ENCODE measurements at regions not wholly inside any gene's neighbourhood (a gene's known extent, or its start where the extent isn't known, plus 50 kb on each side); places are given as distances from the start of the nearest gene placed in this dataset.

- no peaks in the 10 kb centered on the region for H3K27me3 ChIP-seq
- H3K36me3 ChIP-seq, result no peaks in the 10 kb centered on the region
- H3K9ac ChIP-seq, result no peak overlapping the region
- H3K4me1 ChIP-seq, result no peaks in the 10 kb centered on the region
- H3K9me3 Mint-ChIP-seq, result no peaks in the 10 kb centered on the region
- peaks cover 5% of the 10 kb centered on the region for H3K27me3 Mint-ChIP-seq (ENCODE audit: insufficient read depth, low read depth)
- no peaks in the 10 kb centered on the region for H3K4me1 Mint-ChIP-seq
- H2AFZ ChIP-seq (replicated peaks), result no peak overlapping the region
- H3K27ac Mint-ChIP-seq, result no peak overlapping the region
- no peaks in the 10 kb centered on the region for H3F3A ChIP-seq (ENCODE audit: low read depth)
- TF ChIP-seq, protein P1, sequence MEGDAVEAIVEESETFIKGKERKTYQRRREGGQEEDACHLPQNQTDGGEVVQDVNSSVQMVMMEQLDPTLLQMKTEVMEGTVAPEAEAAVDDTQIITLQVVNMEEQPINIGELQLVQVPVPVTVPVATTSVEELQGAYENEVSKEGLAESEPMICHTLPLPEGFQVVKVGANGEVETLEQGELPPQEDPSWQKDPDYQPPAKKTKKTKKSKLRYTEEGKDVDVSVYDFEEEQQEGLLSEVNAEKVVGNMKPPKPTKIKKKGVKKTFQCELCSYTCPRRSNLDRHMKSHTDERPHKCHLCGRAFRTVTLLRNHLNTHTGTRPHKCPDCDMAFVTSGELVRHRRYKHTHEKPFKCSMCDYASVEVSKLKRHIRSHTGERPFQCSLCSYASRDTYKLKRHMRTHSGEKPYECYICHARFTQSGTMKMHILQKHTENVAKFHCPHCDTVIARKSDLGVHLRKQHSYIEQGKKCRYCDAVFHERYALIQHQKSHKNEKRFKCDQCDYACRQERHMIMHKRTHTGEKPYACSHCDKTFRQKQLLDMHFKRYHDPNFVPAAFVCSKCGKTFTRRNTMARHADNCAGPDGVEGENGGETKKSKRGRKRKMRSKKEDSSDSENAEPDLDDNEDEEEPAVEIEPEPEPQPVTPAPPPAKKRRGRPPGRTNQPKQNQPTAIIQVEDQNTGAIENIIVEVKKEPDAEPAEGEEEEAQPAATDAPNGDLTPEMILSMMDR (IDR thresholded peaks at IDR 0.05), result no peak
- no peak for TF ChIP-seq EZH2phosphoT487 (IDR thresholded peaks at IDR 0.05)
- no peak for TF ChIP-seq EZH2 (IDR thresholded peaks at IDR 0.05)
- H3K4me3 Mint-ChIP-seq, result no peak overlapping the region
- H3K4me2 ChIP-seq, result no peak overlapping the region
- H3K4me3 ChIP-seq, result no peak overlapping the region
- no peaks in the 10 kb centered on the region for H3K36me3 Mint-ChIP-seq
- no peaks in the 10 kb centered on the region for H3K79me2 ChIP-seq (ENCODE audit: low read depth)
- no peak overlapping the region for H3K27ac ChIP-seq
- DNase-seq (ENCODE audit: low spot score), result no peak
- no peaks in the 10 kb centered on the region for H4K20me1 ChIP-seq (ENCODE audit: low read depth)
- H3K9me3 ChIP-seq (ENCODE audit: low read depth), result no peaks in the 10 kb centered on the region
Observed at GRCh38 chr2:185384822-185385560, 353.6 kb upstream of the FSIP2 start.

DNA sequence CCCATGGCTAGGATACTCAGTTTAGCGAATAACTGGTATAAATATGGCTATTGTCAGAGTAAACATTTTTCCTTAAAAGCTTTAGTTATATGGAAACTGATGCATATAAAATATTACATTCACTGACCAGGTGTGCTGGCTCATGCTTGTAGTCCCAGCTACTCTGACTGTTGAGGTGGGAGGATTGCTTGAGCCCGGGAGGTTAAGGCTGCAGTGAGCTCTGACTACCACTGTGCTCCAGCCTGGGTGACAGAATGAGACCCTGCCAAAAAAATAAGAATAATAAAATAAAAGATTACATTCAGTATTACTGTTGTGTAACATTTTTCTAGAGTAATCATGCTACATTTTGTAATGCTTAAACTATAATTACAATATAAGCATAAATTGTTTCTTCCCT is 350.4 kb upstream of the FSIP2 start:
- Histone ChIP-seq H4K20me1 (ENCODE audit: low read depth) (no peaks in the 10 kb centered on the region), H3F3A (ENCODE audit: low read depth) (no peaks in the 10 kb centered on the region), H3K36me3 (no peaks in the 10 kb centered on the region)

GRCh38 chr2:185391543-185391942 is 347.1 kb upstream of the FSIP2 start:
- H3K27me3 Mint-ChIP-seq (ENCODE audit: insufficient read depth, low read depth), result peaks cover 4% of the 10 kb centered on the region
- Histone ChIP-seq H3K27me3 (no peaks in the 10 kb centered on the region), H3K9me3 (ENCODE audit: low read depth) (no peaks in the 10 kb centered on the region), H2AFZ (replicated peaks) (no peak overlapping the region), H3F3A (ENCODE audit: low read depth) (no peaks in the 10 kb centered on the region), H3K79me2 (ENCODE audit: low read depth) (no peaks in the 10 kb centered on the region), H3K4me2 (no peak overlapping the region), H3K4me1 (no peaks in the 10 kb centered on the region), H3K9ac (no peak overlapping the region), H3K36me3 (no peaks in the 10 kb centered on the region), H3K4me3 (no peak overlapping the region), H4K20me1 (ENCODE audit: low read depth) (no peaks in the 10 kb centered on the region), H3K27ac (no peak overlapping the region)
- no peaks in the 10 kb centered on the region for H3K4me1 Mint-ChIP-seq
- DNase-seq (ENCODE audit: low spot score), result no peak
- H3K9me3 Mint-ChIP-seq, result no peaks in the 10 kb centered on the region
- no peaks in the 10 kb centered on the region for H3K36me3 Mint-ChIP-seq
- no peak overlapping the region for H3K27ac Mint-ChIP-seq
- TF ChIP-seq EZH2phosphoT487 (IDR thresholded peaks at IDR 0.05) (no peak), EZH2 (IDR thresholded peaks at IDR 0.05) (no peak)
- TF ChIP-seq, protein P1 (IDR thresholded peaks at IDR 0.05), result no peak
- H3K4me3 Mint-ChIP-seq, result no peak overlapping the region

More for the DNA sequence above, 350.4 kb upstream of the FSIP2 start:
- no peak for TF ChIP-seq EZH2 (IDR thresholded peaks at IDR 0.05)
- TF ChIP-seq EZH2phosphoT487 (IDR thresholded peaks at IDR 0.05), result no peak
- TF ChIP-seq, protein P1 (IDR thresholded peaks at IDR 0.05), result no peak
- Mint-ChIP-seq H3K9me3 (no peaks in the 10 kb centered on the region), H3K36me3 (no peaks in the 10 kb centered on the region), H3K27me3 (ENCODE audit: insufficient read depth, low read depth) (peaks cover 4% of the 10 kb centered on the region), H3K4me3 (no peak overlapping the region), H3K4me1 (no peaks in the 10 kb centered on the region), H3K27ac (no peak overlapping the region)
- Histone ChIP-seq H3K79me2 (ENCODE audit: low read depth) (no peaks in the 10 kb centered on the region), H2AFZ (replicated peaks) (no peak overlapping the region), H3K27me3 (no peaks in the 10 kb centered on the region), H3K4me3 (no peak overlapping the region), H3K9ac (no peak overlapping the region), H3K4me2 (no peak overlapping the region), H3K4me1 (no peaks in the 10 kb centered on the region), H3K9me3 (ENCODE audit: low read depth) (no peaks in the 10 kb centered on the region), H3K27ac (no peak overlapping the region)
- DNase-seq (ENCODE audit: low spot score), result no peak
